Erythroblast (primary cell): ENCODE measurements at regions not wholly inside any gene's neighbourhood (a gene's known extent, or its start where the extent isn't known, plus 50 kb on each side); places are given as distances from the start of the nearest gene placed in this dataset.

Experiments used
- GATA1 ChIP-seq: IDR thresholded peaks from 2 replicates; pipeline ENCODE4 v1.6.1; 2011; ENCODE audit warnings: low read depth, mild to moderate bottlenecking, control low read depth, low read length, moderate library complexity
- POLR2A ChIP-seq: IDR thresholded peaks from 2 replicates; pipeline ENCODE4 v1.6.1; 2011; ENCODE audit warnings: mild to moderate bottlenecking, low read length

DNA sequence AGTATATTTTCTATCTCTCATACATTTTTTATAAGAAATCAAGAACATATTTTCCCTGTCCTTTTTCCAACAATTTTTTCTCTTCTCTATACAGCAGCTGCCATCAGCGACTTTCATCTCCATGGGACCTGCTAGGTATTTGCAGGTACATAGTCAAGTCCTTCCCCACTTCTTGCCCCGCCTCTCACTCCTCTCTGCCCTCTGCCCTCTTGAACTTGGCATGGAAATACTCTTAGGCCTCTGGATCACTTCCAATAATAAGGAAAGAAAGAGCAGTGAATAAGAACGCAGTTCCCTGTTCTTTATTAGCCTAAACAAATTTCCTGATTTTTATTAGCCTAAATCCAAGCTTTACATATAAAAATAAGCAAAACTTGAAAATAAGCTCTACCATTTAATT, 353.1 kb downstream of the SEC23A start:
- no peak for TF ChIP-seq POLR2A
- no peak for TF ChIP-seq GATA1
